GM18511 (cell line): ENCODE measurements at regions not wholly inside any gene's neighbourhood (a gene's known extent, or its start where the extent isn't known, plus 50 kb on each side); places are given as distances from the start of the nearest gene placed in this dataset.

ENCODE experiments used
- ATAC-seq: cut with Tn5 transposase; IDR thresholded peaks from one replicate; pipeline ENCODE4 v1.9.1; 2021; ENCODE audit warnings: mild to moderate bottlenecking, moderate library complexity; ENCODE audit not compliant: unreplicated experiment

GRCh38 chr5:56337715-56338319 lies 104.7 kb upstream of the ANKRD55 start:
- no peak for ATAC-seq

- no peak for ATAC-seq
Observed at GRCh38 chr5:56335212-56335611, 102.1 kb upstream of the ANKRD55 start.

- ATAC-seq: no peak
Observed at GRCh38 chr5:56330806-56331205, 97.7 kb upstream of the ANKRD55 start.

GRCh38 chr5:56330167-56330566 lies 97.0 kb upstream of the ANKRD55 start:
- ATAC-seq: no peak

GRCh38 chr5:56329652-56330051 lies 96.5 kb upstream of the ANKRD55 start:
- ATAC-seq: peak; percentile 65

- peak; percentile 48 for ATAC-seq
Observed at GRCh38 chr5:56328753-56329560, 95.8 kb upstream of the ANKRD55 start.

- peak; percentile 68 for ATAC-seq
Observed at GRCh38 chr5:56327809-56328208, 94.7 kb upstream of the ANKRD55 start.

- ATAC-seq: no peak
Observed at GRCh38 chr5:56326770-56327169, 93.6 kb upstream of the ANKRD55 start.

GRCh38 chr5:56326116-56326515 lies 93.0 kb upstream of the ANKRD55 start:
- ATAC-seq: no peak

- ATAC-seq: no peak
Observed at GRCh38 chr5:56325039-56325438, 91.9 kb upstream of the ANKRD55 start.

- ATAC-seq: no peak
Observed at GRCh38 chr5:56323505-56323904, 90.4 kb upstream of the ANKRD55 start.

- ATAC-seq: no peak
Observed at GRCh38 chr5:56322592-56322991, 89.5 kb upstream of the ANKRD55 start.

GRCh38 chr5:56321236-56321881 lies 88.2 kb upstream of the ANKRD55 start:
- ATAC-seq: no peak

- ATAC-seq: no peak
Observed at GRCh38 chr5:56320686-56321085, 87.6 kb upstream of the ANKRD55 start.

GRCh38 chr5:56319526-56320181 lies 86.5 kb upstream of the ANKRD55 start:
- no peak for ATAC-seq

- ATAC-seq: peak; percentile 65
Observed at GRCh38 chr5:56317923-56318561, 84.9 kb upstream of the ANKRD55 start.

- ATAC-seq: no peak
Observed at GRCh38 chr5:56316299-56316994, 83.3 kb upstream of the ANKRD55 start.

- no peak for ATAC-seq
Observed at GRCh38 chr5:56314529-56314928, 81.4 kb upstream of the ANKRD55 start.

GRCh38 chr5:56313596-56313995 lies 80.5 kb upstream of the ANKRD55 start:
- no peak for ATAC-seq

GRCh38 chr5:56313004-56313531 lies 79.9 kb upstream of the ANKRD55 start:
- ATAC-seq: no peak
